Breast epithelium (tissue), 3 donors: ENCODE measurements at regions not wholly inside any gene's neighbourhood (a gene's known extent, or its start where the extent isn't known, plus 50 kb on each side); places are given as distances from the start of the nearest gene placed in this dataset.
"Not testable (repeated sequence)": the region's sequence is repeated elsewhere in the genome, so short reads cannot be mapped to it uniquely, and the experiment has no call there.

Source experiments
- CTCF ChIP-seq, 3 donors: fragments of 450-650 bp; IDR thresholded peaks; one replicate each; pipeline ENCODE4 v1.5.1; 2016 to 2017; ENCODE audit warnings: antibody characterized with exemption in 3 of 3, mild to moderate bottlenecking in 3 of 3, moderate library complexity in 3 of 3
- POLR2A ChIP-seq: fragments of 450-650 bp; IDR thresholded peaks from one replicate; pipeline ENCODE4 v1.6.1; 2016; ENCODE audit warnings: antibody characterized with exemption, mild to moderate bottlenecking, moderate library complexity

- TF ChIP-seq POLR2A; CTCF (IDR thresholded peaks at IDR 0.05): not testable (repeated sequence)
Measured at GRCh38 chr1:851398-851797, 72.3 kb upstream of the SAMD11 start.
